Stimulated activated naive CD8-positive, alpha-beta T cell treated with anti-CD3 and anti-CD28 coated beads, Interleukin-15, Interleukin-2, amounts not matched to agents 100 ng/mL and 50 ng/mL, for 24 hours (primary cell): ENCODE measurements at regions not wholly inside any gene's neighbourhood (a gene's known extent, or its start where the extent isn't known, plus 50 kb on each side); places are given as distances from the start of the nearest gene placed in this dataset.
"Not testable (repeated sequence)": the region's sequence is repeated elsewhere in the genome, so short reads cannot be mapped to it uniquely, and the experiment has no call there.

Experiments
- H3K27ac Mint-ChIP-seq: one replicate; pipeline ENCODE4 v1.8.0; 2021; ENCODE audit warnings: mild to moderate bottlenecking, mixed read lengths
- H3K27me3 Mint-ChIP-seq: one replicate; pipeline ENCODE4 v1.8.0; 2021; ENCODE audit warnings: mixed read lengths
- H3K36me3 Mint-ChIP-seq: one replicate; pipeline ENCODE4 v1.8.0; 2021; ENCODE audit warnings: low read depth, mixed read lengths
- H3K4me1 Mint-ChIP-seq: one replicate; pipeline ENCODE4 v1.8.0; 2021; ENCODE audit warnings: low read depth, mixed read lengths
- H3K4me3 Mint-ChIP-seq: one replicate; pipeline ENCODE4 v1.8.0; 2021; ENCODE audit warnings: mild to moderate bottlenecking, mixed read lengths
- H3K9me3 Mint-ChIP-seq: one replicate; pipeline ENCODE4 v1.8.0; 2021; ENCODE audit warnings: mixed read lengths

GRCh38 chr3:66552846-66553245 lies 52.0 kb upstream of the LRIG1 start:
- Mint-ChIP-seq H3K27ac (peak overlapping the region; percentile 55), H3K4me1 (peaks cover 4% of the 10 kb centered on the region), H3K36me3 (no peaks in the 10 kb centered on the region), H3K4me3 (no peak overlapping the region), H3K27me3 (peaks cover 17% of the 10 kb centered on the region), H3K9me3 (no peaks in the 10 kb centered on the region)

GRCh38 chr3:66553441-66554113 lies 52.8 kb upstream of the LRIG1 start:
- H3K4me1 Mint-ChIP-seq, result peaks cover 4% of the 10 kb centered on the region
- no peak overlapping the region for H3K27ac Mint-ChIP-seq
- no peaks in the 10 kb centered on the region for H3K9me3 Mint-ChIP-seq
- H3K36me3 Mint-ChIP-seq, result no peaks in the 10 kb centered on the region
- peaks cover 17% of the 10 kb centered on the region for H3K27me3 Mint-ChIP-seq
- no peak overlapping the region for H3K4me3 Mint-ChIP-seq

GRCh38 chr3:66554178-66554577 lies 53.4 kb upstream of the LRIG1 start:
- Mint-ChIP-seq H3K4me1 (peaks cover 4% of the 10 kb centered on the region), H3K27me3 (peaks cover 17% of the 10 kb centered on the region), H3K4me3 (no peak overlapping the region), H3K36me3 (no peaks in the 10 kb centered on the region), H3K27ac (no peak overlapping the region), H3K9me3 (no peaks in the 10 kb centered on the region)

- H3K27me3 Mint-ChIP-seq, result peaks cover 18% of the 10 kb centered on the region
- no peak overlapping the region for H3K27ac Mint-ChIP-seq
- H3K4me1 Mint-ChIP-seq, result peaks cover 4% of the 10 kb centered on the region
- peaks cover 2% of the 10 kb centered on the region for H3K36me3 Mint-ChIP-seq
- peaks cover 2% of the 10 kb centered on the region for H3K9me3 Mint-ChIP-seq
- no peak overlapping the region for H3K4me3 Mint-ChIP-seq
Observed at GRCh38 chr3:66555214-66555844, 54.5 kb upstream of the LRIG1 start.

- Mint-ChIP-seq H3K27me3 (peaks cover 20% of the 10 kb centered on the region), H3K36me3 (peaks cover 6% of the 10 kb centered on the region), H3K4me1 (peaks cover 4% of the 10 kb centered on the region), H3K4me3 (no peak overlapping the region), H3K27ac (no peak overlapping the region), H3K9me3 (peaks cover 6% of the 10 kb centered on the region)
Observed at GRCh38 chr3:66557170-66557569, 56.3 kb upstream of the LRIG1 start.

- not testable (repeated sequence) for H3K9me3 Mint-ChIP-seq, H3K27ac Mint-ChIP-seq, H3K36me3 Mint-ChIP-seq, H3K4me1 Mint-ChIP-seq, H3K27me3 Mint-ChIP-seq, H3K4me3 Mint-ChIP-seq
Observed at GRCh38 chr3:66559924-66560323, 59.1 kb upstream of the LRIG1 start.

GRCh38 chr3:66561367-66561766 lies 60.5 kb upstream of the LRIG1 start:
- H3K36me3 Mint-ChIP-seq, result peaks cover 6% of the 10 kb centered on the region

GRCh38 chr3:66565301-66565700 lies 64.5 kb upstream of the LRIG1 start:
- Mint-ChIP-seq H3K36me3 (peaks cover 4% of the 10 kb centered on the region), H3K27me3 (peaks cover 4% of the 10 kb centered on the region), H3K9me3 (peaks cover 7% of the 10 kb centered on the region), H3K4me1 (no peaks in the 10 kb centered on the region), H3K4me3 (no peak overlapping the region), H3K27ac (no peak overlapping the region)

More at GRCh38 chr3:66561367-66561766, 60.5 kb upstream of the LRIG1 start:
- Mint-ChIP-seq H3K4me1 (no peaks in the 10 kb centered on the region), H3K27me3 (peaks cover 5% of the 10 kb centered on the region), H3K4me3 (no peak overlapping the region), H3K9me3 (peaks cover 6% of the 10 kb centered on the region), H3K27ac (no peak overlapping the region)

GRCh38 chr3:66567077-66567476 lies 66.3 kb upstream of the LRIG1 start:
- Mint-ChIP-seq H3K27me3 (no peaks in the 10 kb centered on the region), H3K4me1 (no peaks in the 10 kb centered on the region), H3K36me3 (no peaks in the 10 kb centered on the region), H3K4me3 (no peak overlapping the region), H3K27ac (no peak overlapping the region), H3K9me3 (peaks cover 3% of the 10 kb centered on the region)

GRCh38 chr3:66572090-66572675 lies 71.4 kb upstream of the LRIG1 start:
- Mint-ChIP-seq H3K27me3 (peaks cover 4% of the 10 kb centered on the region), H3K4me1 (no peaks in the 10 kb centered on the region), H3K36me3 (no peaks in the 10 kb centered on the region), H3K27ac (no peak overlapping the region), H3K4me3 (no peak overlapping the region), H3K9me3 (peaks cover 3% of the 10 kb centered on the region)

GRCh38 chr3:66572938-66573710 lies 72.3 kb upstream of the LRIG1 start:
- no peaks in the 10 kb centered on the region for H3K4me1 Mint-ChIP-seq
- peaks cover 3% of the 10 kb centered on the region for H3K9me3 Mint-ChIP-seq
- no peaks in the 10 kb centered on the region for H3K36me3 Mint-ChIP-seq
- H3K27ac Mint-ChIP-seq, result no peak overlapping the region
- H3K27me3 Mint-ChIP-seq, result peaks cover 8% of the 10 kb centered on the region
- H3K4me3 Mint-ChIP-seq, result no peak overlapping the region

GRCh38 chr3:66574091-66574490 lies 73.3 kb upstream of the LRIG1 start:
- Mint-ChIP-seq H3K4me3 (no peak overlapping the region), H3K27me3 (peaks cover 17% of the 10 kb centered on the region), H3K27ac (no peak overlapping the region), H3K9me3 (peaks cover 7% of the 10 kb centered on the region), H3K4me1 (no peaks in the 10 kb centered on the region), H3K36me3 (no peaks in the 10 kb centered on the region)

- Mint-ChIP-seq H3K27ac (no peak overlapping the region), H3K27me3 (peaks cover 35% of the 10 kb centered on the region), H3K4me1 (peaks cover 1% of the 10 kb centered on the region), H3K4me3 (no peak overlapping the region), H3K36me3 (no peaks in the 10 kb centered on the region), H3K9me3 (peaks cover 18% of the 10 kb centered on the region)
Observed at GRCh38 chr3:66577426-66578203, 76.8 kb upstream of the LRIG1 start.

GRCh38 chr3:66581256-66581655 lies 80.4 kb upstream of the LRIG1 start:
- peaks cover 18% of the 10 kb centered on the region for H3K9me3 Mint-ChIP-seq
- no peak overlapping the region for H3K27ac Mint-ChIP-seq
- no peaks in the 10 kb centered on the region for H3K36me3 Mint-ChIP-seq
- no peak overlapping the region for H3K4me3 Mint-ChIP-seq
- peaks cover 50% of the 10 kb centered on the region for H3K27me3 Mint-ChIP-seq
- H3K4me1 Mint-ChIP-seq, result peaks cover 11% of the 10 kb centered on the region
